ENCODE measurements at regions not wholly inside any gene's neighbourhood (a gene's known extent, or its start where the extent isn't known, plus 50 kb on each side); places are given as distances from the start of the nearest gene placed in this dataset.

GRCh38 chr20:17848249-17849048, 120.1 kb downstream of the SNX5 start:
- TF ChIP-seq CTCF (IDR thresholded peaks at IDR 0.05 in 8 of 11, conservative IDR thresholded peaks at IDR 0.05 in 3 of 11) (no peak), POLR2AphosphoS5 (IDR thresholded peaks at IDR 0.05) (peak in 2 of 3 donors; percentile 48 to 75), POLR2A (IDR thresholded peaks at IDR 0.05) (no peak)
